ENCODE measurements at regions not wholly inside any gene's neighbourhood (a gene's known extent, or its start where the extent isn't known, plus 50 kb on each side); places are given as distances from the start of the nearest gene placed in this dataset.

GRCh38 chr3:11718637-11719405 is 75.1 kb upstream of the VGLL4 start:
- TF ChIP-seq ZNF2 (tag by site-specific recombination; IDR thresholded peaks at IDR 0.05), result peak; percentile 78
- TF ChIP-seq, protein P1, sequence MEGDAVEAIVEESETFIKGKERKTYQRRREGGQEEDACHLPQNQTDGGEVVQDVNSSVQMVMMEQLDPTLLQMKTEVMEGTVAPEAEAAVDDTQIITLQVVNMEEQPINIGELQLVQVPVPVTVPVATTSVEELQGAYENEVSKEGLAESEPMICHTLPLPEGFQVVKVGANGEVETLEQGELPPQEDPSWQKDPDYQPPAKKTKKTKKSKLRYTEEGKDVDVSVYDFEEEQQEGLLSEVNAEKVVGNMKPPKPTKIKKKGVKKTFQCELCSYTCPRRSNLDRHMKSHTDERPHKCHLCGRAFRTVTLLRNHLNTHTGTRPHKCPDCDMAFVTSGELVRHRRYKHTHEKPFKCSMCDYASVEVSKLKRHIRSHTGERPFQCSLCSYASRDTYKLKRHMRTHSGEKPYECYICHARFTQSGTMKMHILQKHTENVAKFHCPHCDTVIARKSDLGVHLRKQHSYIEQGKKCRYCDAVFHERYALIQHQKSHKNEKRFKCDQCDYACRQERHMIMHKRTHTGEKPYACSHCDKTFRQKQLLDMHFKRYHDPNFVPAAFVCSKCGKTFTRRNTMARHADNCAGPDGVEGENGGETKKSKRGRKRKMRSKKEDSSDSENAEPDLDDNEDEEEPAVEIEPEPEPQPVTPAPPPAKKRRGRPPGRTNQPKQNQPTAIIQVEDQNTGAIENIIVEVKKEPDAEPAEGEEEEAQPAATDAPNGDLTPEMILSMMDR (tag by site-specific recombination; IDR thresholded peaks at IDR 0.05), result no peak
- TF ChIP-seq ZNF138 (tag by site-specific recombination; IDR thresholded peaks at IDR 0.05; ENCODE audit: borderline replicate concordance), result no peak
- TF ChIP-seq YY1 (tag by site-specific recombination; IDR thresholded peaks at IDR 0.05), result no peak
- no peak for TF ChIP-seq ZNF433 (tag by site-specific recombination; IDR thresholded peaks at IDR 0.05; ENCODE audit: low read depth)
